ENCODE measurements at regions not wholly inside any gene's neighbourhood (a gene's known extent, or its start where the extent isn't known, plus 50 kb on each side); places are given as distances from the start of the nearest gene placed in this dataset.

DNA sequence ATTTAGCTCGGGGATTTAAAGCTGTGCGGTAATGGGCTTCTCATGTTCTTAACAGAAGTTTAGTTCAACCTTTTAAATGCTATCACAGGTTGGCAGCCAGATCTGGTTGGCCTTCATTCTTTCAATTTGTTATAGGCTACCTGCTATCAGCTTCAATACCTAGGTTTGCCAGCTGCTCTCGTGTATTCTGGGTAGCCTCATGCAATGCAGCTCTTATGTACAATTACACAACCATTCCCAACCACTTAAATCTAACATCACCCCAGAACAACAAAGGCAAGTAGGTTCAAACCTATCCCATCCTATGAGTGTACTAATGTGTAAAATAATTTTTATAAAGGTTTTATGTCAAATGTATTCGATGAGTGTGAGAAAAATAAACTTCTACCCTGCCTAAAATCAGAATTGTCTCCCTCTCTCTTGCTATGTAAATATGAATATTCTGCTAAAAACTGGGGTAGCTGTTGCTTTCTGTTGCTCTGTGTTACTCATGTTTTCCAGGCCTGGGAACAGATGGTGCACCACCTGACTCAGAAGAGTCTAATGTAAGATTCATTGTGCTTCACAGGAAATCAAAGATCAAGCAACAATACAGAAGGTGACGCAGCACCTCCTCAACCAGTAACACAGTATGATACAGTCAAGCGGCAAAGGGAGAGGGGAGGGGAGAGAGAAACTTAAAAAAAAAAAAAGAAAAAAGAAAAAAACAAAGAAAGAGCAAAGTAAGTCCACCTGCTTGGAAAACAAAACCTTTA lies 188.6 kb downstream of the ETV1 start:
- TF ChIP-seq POU6F1 (CRISPR knock-in tag; IDR thresholded peaks at IDR 0.05; ENCODE audit: borderline replicate concordance, low read depth) (no peak), ZNF8 (CRISPR knock-in tag; IDR thresholded peaks at IDR 0.05) (no peak), CREB5 (CRISPR knock-in tag; IDR thresholded peaks at IDR 0.05; ENCODE audit: low read depth) (no peak), CSDC2 (CRISPR knock-in tag; IDR thresholded peaks at IDR 0.05) (no peak)
- TF ChIP-seq, protein P1, sequence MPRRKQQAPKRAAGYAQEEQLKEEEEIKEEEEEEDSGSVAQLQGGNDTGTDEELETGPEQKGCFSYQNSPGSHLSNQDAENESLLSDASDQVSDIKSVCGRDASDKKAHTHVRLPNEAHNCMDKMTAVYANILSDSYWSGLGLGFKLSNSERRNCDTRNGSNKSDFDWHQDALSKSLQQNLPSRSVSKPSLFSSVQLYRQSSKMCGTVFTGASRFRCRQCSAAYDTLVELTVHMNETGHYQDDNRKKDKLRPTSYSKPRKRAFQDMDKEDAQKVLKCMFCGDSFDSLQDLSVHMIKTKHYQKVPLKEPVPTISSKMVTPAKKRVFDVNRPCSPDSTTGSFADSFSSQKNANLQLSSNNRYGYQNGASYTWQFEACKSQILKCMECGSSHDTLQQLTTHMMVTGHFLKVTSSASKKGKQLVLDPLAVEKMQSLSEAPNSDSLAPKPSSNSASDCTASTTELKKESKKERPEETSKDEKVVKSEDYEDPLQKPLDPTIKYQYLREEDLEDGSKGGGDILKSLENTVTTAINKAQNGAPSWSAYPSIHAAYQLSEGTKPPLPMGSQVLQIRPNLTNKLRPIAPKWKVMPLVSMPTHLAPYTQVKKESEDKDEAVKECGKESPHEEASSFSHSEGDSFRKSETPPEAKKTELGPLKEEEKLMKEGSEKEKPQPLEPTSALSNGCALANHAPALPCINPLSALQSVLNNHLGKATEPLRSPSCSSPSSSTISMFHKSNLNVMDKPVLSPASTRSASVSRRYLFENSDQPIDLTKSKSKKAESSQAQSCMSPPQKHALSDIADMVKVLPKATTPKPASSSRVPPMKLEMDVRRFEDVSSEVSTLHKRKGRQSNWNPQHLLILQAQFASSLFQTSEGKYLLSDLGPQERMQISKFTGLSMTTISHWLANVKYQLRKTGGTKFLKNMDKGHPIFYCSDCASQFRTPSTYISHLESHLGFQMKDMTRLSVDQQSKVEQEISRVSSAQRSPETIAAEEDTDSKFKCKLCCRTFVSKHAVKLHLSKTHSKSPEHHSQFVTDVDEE (CRISPR knock-in tag; IDR thresholded peaks at IDR 0.05): no peak
- peak; percentile 82 for ATAC-seq

GRCh38 chr7:13801669-13802068 lies 187.8 kb downstream of the ETV1 start:
- no peak for ATAC-seq
- TF ChIP-seq, protein P2, sequence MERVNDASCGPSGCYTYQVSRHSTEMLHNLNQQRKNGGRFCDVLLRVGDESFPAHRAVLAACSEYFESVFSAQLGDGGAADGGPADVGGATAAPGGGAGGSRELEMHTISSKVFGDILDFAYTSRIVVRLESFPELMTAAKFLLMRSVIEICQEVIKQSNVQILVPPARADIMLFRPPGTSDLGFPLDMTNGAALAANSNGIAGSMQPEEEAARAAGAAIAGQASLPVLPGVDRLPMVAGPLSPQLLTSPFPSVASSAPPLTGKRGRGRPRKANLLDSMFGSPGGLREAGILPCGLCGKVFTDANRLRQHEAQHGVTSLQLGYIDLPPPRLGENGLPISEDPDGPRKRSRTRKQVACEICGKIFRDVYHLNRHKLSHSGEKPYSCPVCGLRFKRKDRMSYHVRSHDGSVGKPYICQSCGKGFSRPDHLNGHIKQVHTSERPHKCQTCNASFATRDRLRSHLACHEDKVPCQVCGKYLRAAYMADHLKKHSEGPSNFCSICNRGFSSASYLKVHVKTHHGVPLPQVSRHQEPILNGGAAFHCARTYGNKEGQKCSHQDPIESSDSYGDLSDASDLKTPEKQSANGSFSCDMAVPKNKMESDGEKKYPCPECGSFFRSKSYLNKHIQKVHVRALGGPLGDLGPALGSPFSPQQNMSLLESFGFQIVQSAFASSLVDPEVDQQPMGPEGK (CRISPR knock-in tag; IDR thresholded peaks at IDR 0.05; ENCODE audit: borderline replicate concordance): no peak
- TF ChIP-seq ARNTL (CRISPR knock-in tag; IDR thresholded peaks at IDR 0.05; ENCODE audit: borderline replicate concordance, low read depth): no peak
- no peak for TF ChIP-seq ZNF70 (CRISPR knock-in tag; IDR thresholded peaks at IDR 0.05)
- TF ChIP-seq POU6F1 (CRISPR knock-in tag; IDR thresholded peaks at IDR 0.05; ENCODE audit: borderline replicate concordance, low read depth): no peak
- no peak for TF ChIP-seq RARB (CRISPR knock-in tag; IDR thresholded peaks at IDR 0.05)
- no peak for TF ChIP-seq GLIS3 (CRISPR knock-in tag; IDR thresholded peaks at IDR 0.05)
- no peak for TF ChIP-seq PPARA (CRISPR knock-in tag; IDR thresholded peaks at IDR 0.05; ENCODE audit: borderline replicate concordance)
- TF ChIP-seq SNAI2 (CRISPR knock-in tag; IDR thresholded peaks at IDR 0.05): no peak
- no peak for TF ChIP-seq BACH2 (CRISPR knock-in tag; IDR thresholded peaks at IDR 0.05; ENCODE audit: borderline replicate concordance)
- TF ChIP-seq, protein P1 (CRISPR knock-in tag; IDR thresholded peaks at IDR 0.05): no peak
- TF ChIP-seq CREB5 (CRISPR knock-in tag; IDR thresholded peaks at IDR 0.05; ENCODE audit: low read depth): no peak
- no peak for TF ChIP-seq ZNF565 (CRISPR knock-in tag; conservative IDR thresholded peaks at IDR 0.05; ENCODE audit: low read depth)
- TF ChIP-seq ZC3H10 (CRISPR knock-in tag; IDR thresholded peaks at IDR 0.05): no peak
- no peak for TF ChIP-seq TCF4 (CRISPR knock-in tag; IDR thresholded peaks at IDR 0.05; ENCODE audit: borderline replicate concordance)
- no peak for TF ChIP-seq CSDC2 (CRISPR knock-in tag; IDR thresholded peaks at IDR 0.05)
- no peak for TF ChIP-seq ISL1 (CRISPR knock-in tag; IDR thresholded peaks at IDR 0.05)
- TF ChIP-seq TOX (CRISPR knock-in tag; IDR thresholded peaks at IDR 0.05; ENCODE audit: borderline replicate concordance): no peak
- no peak for TF ChIP-seq ZFP3 (CRISPR knock-in tag; IDR thresholded peaks at IDR 0.05)

All from SK-N-SH treated with all-trans-retinoic acid at 6 μM for 48 hours (cell line).